Small intestine (tissue), 7 donors: ENCODE measurements at regions not wholly inside any gene's neighbourhood (a gene's known extent, or its start where the extent isn't known, plus 50 kb on each side); places are given as distances from the start of the nearest gene placed in this dataset.
"Not testable (repeated sequence)": the region's sequence is repeated elsewhere in the genome, so short reads cannot be mapped to it uniquely, and the experiment has no call there.

Experiments
- DNase-seq, 2 donors: peaks; one replicate each; pipeline versions ENCODE4 v3.0.0 to v3.0.0-alpha.2; 2013
- FAIRE-seq: peaks from 2 replicates; lab custom pipeline; 2012; peaks lifted over from hg19 to GRCh38; lab: Jason Lieb, UNC
- H3K27ac ChIP-seq, 3 donors: one replicate each; pipeline ENCODE4 v1.5.1; 2013; ENCODE audit warnings: low read length in 2 of 3, mild to moderate bottlenecking in 2 of 3, control low read depth in 1 of 3, inconsistent platforms in 1 of 3, low read depth in 1 of 3, moderate library complexity in 1 of 3
- H3K27me3 ChIP-seq, 3 donors: one replicate each; pipeline ENCODE4 v1.6.1; 2013; ENCODE audit warnings: low read length in 3 of 3, inconsistent platforms in 1 of 3; ENCODE audit not compliant: control insufficient read depth in 3 of 3, insufficient read depth in 3 of 3
- H3K36me3 ChIP-seq, 3 donors: one replicate each; pipeline ENCODE4 v1.6.1; 2013; ENCODE audit warnings: low read length in 3 of 3, inconsistent platforms in 1 of 3, low read depth in 1 of 3, mild to moderate bottlenecking in 1 of 3, moderate library complexity in 1 of 3; ENCODE audit not compliant: control insufficient read depth in 3 of 3, insufficient read depth in 2 of 3
- H3K4me1 ChIP-seq, 3 donors: one replicate each; pipeline ENCODE4 v1.6.1; 2013; ENCODE audit warnings: low read length in 2 of 3, inconsistent platforms in 1 of 3, low read depth in 1 of 3, mild to moderate bottlenecking in 1 of 3, moderate library complexity in 1 of 3; ENCODE audit not compliant: control insufficient read depth in 3 of 3, insufficient read depth in 2 of 3
- H3K4me3 ChIP-seq, 3 donors: one replicate each; pipeline ENCODE4 v1.5.1; 2013; ENCODE audit warnings: low read length in 3 of 3, control low read depth in 1 of 3, inconsistent platforms in 1 of 3, low read depth in 1 of 3, mild to moderate bottlenecking in 1 of 3, moderate library complexity in 1 of 3
- H3K9me3 ChIP-seq, 2 donors: one replicate each; pipeline ENCODE4 v1.6.1; 2013; ENCODE audit warnings: low read depth in 1 of 2, low read length in 1 of 2; ENCODE audit not compliant: control insufficient read depth in 2 of 2, insufficient read depth in 1 of 2
- WGBS, 3 donors: extraction: QIAGEN DNeasy Blood & Tissue Kit; methylation state at CpG; one replicate each; pipeline ENCODE4 v1.1.7; 2013; 5-methylcytosine and 5-hydroxymethylcytosine counted together
- donor health status: healthy with polysubstance abuse.
- donor health status: control.
- donor health status: control.
- donor health status: Bipolar disorder and iron deficiency.
- donor health status: healthy.

DNA sequence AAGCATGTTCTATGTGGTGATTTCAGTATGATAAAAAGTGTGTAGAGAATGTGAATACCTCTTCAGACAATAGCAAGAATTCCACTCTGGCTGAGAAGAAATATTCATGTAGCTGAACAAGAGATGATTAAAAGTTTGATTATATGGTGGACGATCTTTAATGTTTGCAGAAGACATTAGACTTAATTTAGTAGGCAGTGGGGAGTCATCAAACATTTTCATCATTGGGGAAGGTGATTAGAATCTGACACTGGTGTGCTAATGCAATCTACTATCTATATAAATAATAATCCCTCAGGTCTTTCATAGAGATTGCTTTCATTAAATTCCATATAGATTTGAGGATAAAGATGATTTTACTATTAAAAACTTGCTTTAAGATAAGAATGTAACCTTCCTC lies 761.0 kb downstream of the SOCS6 start:
- DNase-seq = no peak
- no peak for FAIRE-seq
- Histone ChIP-seq H3K36me3 (no peaks in the 10 kb centered on the region), H3K4me3 (no peak overlapping the region), H3K27me3 (no peaks in the 10 kb centered on the region), H3K27ac (no peak overlapping the region), H3K4me1 (no peaks in the 10 kb centered on the region), H3K9me3 (no peaks in the 10 kb centered on the region)
- 68 to 88% (median 87%) methylated on average over 1 of the region's 1 CpG for WGBS, 3 donors

GRCh38 chr18:71047882-71048281 lies 759.0 kb downstream of the SOCS6 start:
- WGBS, 3 donors = 67 to 71% (median 70%) methylated on average over 4 of the region's 4 CpGs
- no peak for FAIRE-seq
- H3K27me3 ChIP-seq = no peaks in the 10 kb centered on the region
- DNase-seq = no peak
- no peaks in the 10 kb centered on the region for H3K36me3 ChIP-seq
- H3K27ac ChIP-seq = no peak overlapping the region
- H3K4me1 ChIP-seq = no peaks in the 10 kb centered on the region
- H3K4me3 ChIP-seq = no peak overlapping the region
- no peaks in the 10 kb centered on the region for H3K9me3 ChIP-seq

- DNase-seq = no peak
- 0 to 3% (median 0%) methylated on average over 1 of the region's 1 CpG for WGBS, 3 donors
- H3K27me3 ChIP-seq = no peaks in the 10 kb centered on the region
- H3K4me3 ChIP-seq = no peak overlapping the region
- no peaks in the 10 kb centered on the region for H3K9me3 ChIP-seq
- H3K27ac ChIP-seq = no peak overlapping the region
- FAIRE-seq = no peak
- no peaks in the 10 kb centered on the region for H3K4me1 ChIP-seq
- H3K36me3 ChIP-seq = no peaks in the 10 kb centered on the region
Observed at GRCh38 chr18:71045331-71046065, 756.7 kb downstream of the SOCS6 start.

DNA sequence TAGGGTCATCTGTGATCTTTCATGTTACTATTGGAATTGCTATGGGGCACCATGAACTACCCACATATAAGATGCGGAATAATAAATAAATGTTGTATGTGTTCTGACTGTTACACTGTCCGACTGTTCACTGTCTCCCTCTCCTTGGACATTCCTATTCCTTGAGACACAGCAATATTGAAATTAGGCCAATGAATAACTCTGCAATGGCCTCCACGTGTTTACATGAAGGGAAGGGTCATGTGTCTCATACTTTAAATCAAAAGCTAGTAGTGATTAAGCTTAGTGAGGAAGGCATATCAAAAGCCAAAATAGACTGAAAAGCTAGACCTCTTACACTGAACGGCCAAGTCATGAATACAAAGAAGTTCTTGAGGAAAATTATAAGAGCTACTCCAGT lies 751.3 kb downstream of the SOCS6 start:
- Histone ChIP-seq H3K4me1 (no peaks in the 10 kb centered on the region), H3K36me3 (no peaks in the 10 kb centered on the region), H3K27ac (no peak overlapping the region), H3K4me3 (no peak overlapping the region), H3K9me3 (no peaks in the 10 kb centered on the region), H3K27me3 (no peaks in the 10 kb centered on the region)
- FAIRE-seq (no peak), DNase-seq (no peak)
- 69 to 77% (median 76%) methylated on average over 4 of the region's 4 CpGs for WGBS, 3 donors

DNA sequence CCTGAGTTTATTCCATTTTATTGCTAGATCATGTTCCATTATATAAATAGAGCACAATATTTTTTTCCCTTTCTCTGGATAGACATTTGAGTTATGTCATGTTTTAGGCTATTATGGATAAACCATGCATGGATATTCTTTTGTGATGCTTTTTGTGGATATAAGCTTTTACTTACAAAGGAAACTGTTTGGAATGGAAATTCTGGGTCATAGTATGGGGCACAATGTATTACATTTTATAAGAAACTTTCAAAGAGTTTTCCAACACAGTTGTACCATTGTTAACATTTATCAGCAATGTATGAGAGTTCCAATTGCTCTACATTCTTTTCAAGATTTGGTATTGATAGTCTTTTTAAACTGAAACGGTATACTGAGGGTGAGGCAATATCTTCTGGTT lies 749.4 kb downstream of the SOCS6 start:
- Histone ChIP-seq H3K9me3 (no peaks in the 10 kb centered on the region), H3K4me1 (no peaks in the 10 kb centered on the region), H3K27me3 (no peaks in the 10 kb centered on the region), H3K36me3 (no peaks in the 10 kb centered on the region), H3K27ac (no peak overlapping the region), H3K4me3 (no peak overlapping the region)
- DNase-seq (no peak), FAIRE-seq (no peak)
- WGBS, 3 donors = 18 to 38% (median 28%) methylated on average over 1 of the region's 1 CpG

GRCh38 chr18:71036783-71037182 lies 747.9 kb downstream of the SOCS6 start:
- Histone ChIP-seq H3K4me1 (no peaks in the 10 kb centered on the region), H3K27ac (no peak overlapping the region), H3K27me3 (no peaks in the 10 kb centered on the region), H3K36me3 (no peaks in the 10 kb centered on the region), H3K9me3 (peaks cover 0 to 6% of the 10 kb centered on the region in 2 donors), H3K4me3 (no peak overlapping the region)
- DNase-seq = no peak
- WGBS, 3 donors = 29 to 46% (median 36%) methylated on average over 1 of the region's 1 CpG
- no peak for FAIRE-seq

DNA sequence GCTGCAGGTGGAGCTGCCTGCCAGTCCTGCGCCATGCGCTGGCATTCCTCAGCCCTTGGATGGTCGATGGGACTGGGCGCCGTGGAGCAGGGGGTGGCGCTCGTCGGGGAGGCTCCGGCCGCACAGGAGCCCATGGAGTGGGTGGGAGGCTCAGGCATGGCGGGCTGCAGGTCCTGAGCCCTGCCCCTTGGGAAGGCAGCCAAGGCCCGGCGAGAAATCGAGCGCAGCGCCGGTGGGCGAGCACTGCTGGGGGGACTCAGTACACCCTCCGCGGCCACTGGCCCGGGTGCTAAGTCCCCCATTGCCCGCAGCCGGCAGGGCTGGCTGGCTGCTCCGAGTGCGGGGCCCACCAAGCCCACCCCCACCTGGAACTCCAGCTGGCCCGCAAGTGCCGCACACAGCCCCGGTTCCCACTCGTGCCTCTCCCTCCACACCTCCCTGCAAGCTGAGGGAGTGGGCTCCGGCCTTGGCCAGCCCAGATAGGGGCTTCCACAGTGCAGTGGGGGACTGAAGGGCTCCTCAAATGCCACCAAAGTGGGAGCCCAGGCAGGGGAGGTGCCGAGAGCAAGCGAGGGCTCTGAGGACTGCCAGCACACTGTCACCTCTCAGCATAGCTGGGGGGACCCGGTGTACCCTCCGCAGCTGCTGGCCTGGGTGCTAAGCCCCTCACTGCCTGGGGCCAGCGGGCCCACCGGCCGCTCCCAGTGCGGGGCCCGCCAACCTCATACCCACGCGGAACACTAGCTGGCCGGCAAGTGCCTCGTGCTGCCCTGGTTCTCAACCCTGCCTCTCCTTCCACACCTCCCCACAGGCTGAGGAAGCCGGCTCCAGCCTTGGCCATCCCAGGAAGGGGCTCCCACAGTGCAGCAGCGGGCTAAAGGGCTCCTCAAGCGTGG lies 742.7 kb downstream of the SOCS6 start:
- not testable (repeated sequence) for H3K27me3 ChIP-seq, FAIRE-seq, H3K36me3 ChIP-seq, H3K4me1 ChIP-seq, H3K27ac ChIP-seq, H3K4me3 ChIP-seq, DNase-seq
- 93 to 97% (median 93%) methylated on average over 37 to 45 of the region's 46 CpGs for WGBS, 3 donors
- H3K9me3 ChIP-seq = peaks cover 0 to 17% of the 10 kb centered on the region in 2 donors

- FAIRE-seq, DNase-seq, H3K27ac ChIP-seq, H3K36me3 ChIP-seq, H3K4me1 ChIP-seq, H3K4me3 ChIP-seq, H3K27me3 ChIP-seq: not testable (repeated sequence)
- WGBS, 3 donors = 95 to 98% (median 95%) methylated on average over 7 to 8 of the region's 8 CpGs
- peaks cover 0 to 17% of the 10 kb centered on the region in 2 donors for H3K9me3 ChIP-seq
Observed at GRCh38 chr18:71030085-71030484, 741.2 kb downstream of the SOCS6 start.
